Skin epidermis (tissue), 12 donors: ENCODE measurements at regions not wholly inside any gene's neighbourhood (a gene's known extent, or its start where the extent isn't known, plus 50 kb on each side); places are given as distances from the start of the nearest gene placed in this dataset.
A peak's percentile ranks its signal among the peaks of the same experiment; 100 is the strongest.

Experiments
- H3K27ac ChIP-seq, 21 experiments: fragments of 200-600 bp; sonication (generic) in 11 of 21; one replicate each; pipeline ENCODE4 v1.5.0; 2020; ENCODE audit warnings: mild to moderate bottlenecking in 3 of 21, inconsistent platforms in 2 of 21, moderate library complexity in 2 of 21
- H3K4me3 ChIP-seq, 7 experiments: fragments of 200-600 bp; sonication (generic) in 2 of 7; one replicate each; pipeline ENCODE4 v1.5.0; 2020; ENCODE audit warnings: inconsistent platforms in 2 of 7, mild to moderate bottlenecking in 2 of 7, moderate library complexity in 1 of 7

DNA sequence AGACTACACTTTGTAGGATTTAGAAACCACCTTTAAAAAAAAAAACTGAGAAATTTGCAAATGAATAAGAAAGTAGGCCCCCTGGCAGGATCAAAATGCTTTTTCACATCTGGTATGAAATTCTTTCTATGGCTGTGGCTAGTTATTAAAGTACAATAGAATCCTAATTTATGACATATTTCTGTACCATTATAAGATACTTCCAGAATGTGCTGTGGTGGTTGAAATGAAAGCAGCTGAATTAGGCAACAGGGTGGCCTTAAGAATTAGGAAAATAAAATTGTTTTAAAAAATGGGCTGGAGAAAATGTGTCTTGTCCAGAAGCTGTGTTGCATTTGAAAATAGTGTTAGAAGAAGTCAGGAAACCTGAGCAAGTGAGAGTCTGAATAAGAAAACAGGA is 85.9 kb upstream of the PDE3A start:
- H3K27ac ChIP-seq, result peak overlapping the region in 1 of 21 experiments; percentile 18
- no peak overlapping the region for H3K4me3 ChIP-seq

DNA sequence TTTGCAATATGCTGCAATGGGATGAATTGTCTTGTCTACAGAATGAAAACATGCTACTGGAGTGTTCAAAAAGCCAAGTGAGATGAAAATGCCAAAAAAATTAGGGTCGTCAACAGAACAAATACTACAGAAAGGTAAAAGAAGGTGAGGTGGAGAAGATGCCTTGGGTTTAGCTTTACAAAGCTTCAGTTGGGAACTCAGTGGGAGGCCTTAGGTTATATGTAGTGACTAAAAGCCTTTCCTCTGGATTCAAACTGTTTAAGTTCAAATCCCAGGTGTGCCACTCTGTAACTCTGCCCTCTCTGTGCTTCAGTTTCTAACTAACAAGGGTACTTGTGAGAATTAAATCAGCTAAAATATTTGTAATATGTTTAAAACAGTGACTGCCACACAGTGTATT is 84.9 kb upstream of the PDE3A start:
- H3K27ac ChIP-seq, result peak overlapping the region in 1 of 21 experiments; percentile 30
- H3K4me3 ChIP-seq, result no peak overlapping the region

DNA sequence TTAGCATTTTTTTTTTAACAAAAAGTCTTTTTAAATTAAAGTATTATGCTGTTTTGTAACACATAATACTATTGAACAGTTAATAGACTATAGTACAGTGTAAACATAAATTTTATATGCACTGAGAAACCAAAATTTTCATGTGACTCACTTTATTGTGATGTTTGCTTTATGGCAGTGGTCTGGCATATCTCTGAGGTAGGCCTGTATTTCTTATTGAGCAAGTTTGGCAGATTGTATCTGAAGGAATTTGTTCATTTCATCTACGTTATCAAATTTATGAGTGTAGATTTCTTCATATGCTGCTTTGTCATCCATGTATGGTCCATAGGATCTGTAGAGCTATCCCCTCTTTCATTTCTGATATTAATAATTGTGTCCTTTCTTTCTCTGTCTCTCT is 78.8 kb upstream of the PDE3A start:
- H3K27ac ChIP-seq, result no peak overlapping the region
- no peak overlapping the region for H3K4me3 ChIP-seq

DNA sequence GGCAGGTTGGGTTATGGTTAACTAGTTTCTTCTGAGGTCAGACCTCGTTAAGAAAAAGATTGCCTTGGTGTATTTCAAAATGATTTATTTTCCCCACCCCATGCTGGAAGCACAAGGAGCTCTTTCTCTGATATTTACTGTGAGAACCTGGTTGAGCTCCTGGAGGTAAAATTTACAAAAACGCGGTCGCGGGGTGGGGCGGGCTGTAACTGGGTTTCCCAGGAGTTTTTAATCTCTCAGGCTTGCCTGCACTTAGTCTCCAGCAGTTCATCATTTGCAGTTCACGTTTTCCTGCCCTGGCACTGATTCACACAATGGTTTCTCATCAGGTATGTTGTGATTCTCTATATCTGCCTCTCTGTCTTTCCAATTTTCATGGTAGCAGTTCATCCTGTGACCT is 67.9 kb upstream of the PDE3A start:
- no peak overlapping the region for H3K27ac ChIP-seq
- H3K4me3 ChIP-seq, result no peak overlapping the region

DNA sequence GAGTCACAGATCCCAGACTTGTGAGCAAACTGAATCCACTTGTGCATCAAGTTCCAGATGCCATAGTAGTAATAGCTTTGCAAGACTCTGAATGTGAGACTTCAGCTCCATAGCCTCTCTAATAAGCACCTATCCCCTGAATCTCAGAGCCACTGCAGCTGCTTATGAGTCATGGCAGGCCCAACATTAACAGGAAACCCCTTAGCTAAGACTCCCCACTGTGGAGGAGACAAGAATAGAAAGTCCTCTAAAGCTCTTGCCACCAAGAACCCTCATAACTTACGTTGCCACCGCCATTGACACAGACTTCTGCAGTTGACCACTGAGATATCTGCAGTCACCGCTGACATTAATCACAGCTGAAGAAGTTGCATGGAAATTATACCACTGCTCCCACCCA is 62.9 kb upstream of the PDE3A start:
- no peak overlapping the region for H3K4me3 ChIP-seq
- no peak overlapping the region for H3K27ac ChIP-seq

DNA sequence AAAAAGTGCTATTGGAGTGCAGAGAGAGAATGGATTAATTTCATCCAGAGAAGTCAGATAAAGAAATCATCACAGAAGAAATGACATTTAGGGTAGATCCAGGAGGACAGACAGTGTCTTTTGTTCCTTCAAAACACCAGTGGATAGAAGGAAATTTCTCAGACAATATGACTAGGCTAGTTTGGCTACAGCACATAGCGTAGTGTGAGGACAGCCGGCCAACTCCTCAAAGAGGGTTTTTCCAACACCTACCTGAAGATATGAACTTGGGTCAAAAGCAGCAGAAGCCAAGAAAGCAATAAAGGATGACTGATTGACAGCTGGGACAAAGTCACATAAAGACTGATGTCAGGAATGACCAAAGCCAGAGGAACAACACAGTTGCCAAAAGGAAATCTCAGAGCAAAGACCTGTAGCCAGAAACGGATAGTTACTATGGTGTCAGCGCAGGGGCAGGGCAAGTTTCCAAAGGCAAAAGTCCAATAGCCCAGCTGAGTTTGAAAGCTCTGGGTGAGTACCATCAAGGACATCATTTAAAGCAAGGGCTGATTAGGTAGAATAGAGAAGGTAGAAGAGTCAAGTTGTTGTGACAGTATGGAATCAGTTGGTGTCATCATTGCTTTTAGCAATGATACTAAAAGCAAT is 58.7 kb upstream of the PDE3A start:
- H3K4me3 ChIP-seq, result no peak overlapping the region
- H3K27ac ChIP-seq, result no peak overlapping the region

DNA sequence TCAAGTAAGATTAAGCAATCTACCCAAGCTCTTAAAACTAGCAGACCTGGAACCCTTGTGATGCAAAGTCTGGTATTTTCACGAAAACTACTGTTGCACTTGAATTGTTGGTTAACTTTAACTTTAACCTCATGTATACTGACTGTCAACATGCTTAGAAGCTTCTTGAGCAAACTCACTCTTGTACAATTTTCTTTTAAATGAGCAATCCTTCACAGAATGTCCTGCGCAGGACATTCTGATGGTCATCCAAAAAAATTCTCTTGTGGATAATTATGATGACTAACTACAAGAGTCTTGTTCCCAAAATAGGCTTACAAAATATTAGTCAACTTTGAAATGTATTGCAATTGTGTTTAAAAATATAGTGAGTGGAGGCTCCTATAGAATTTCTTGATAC is 54.0 kb upstream of the PDE3A start:
- Histone ChIP-seq H3K4me3 (no peak overlapping the region), H3K27ac (no peak overlapping the region)

DNA sequence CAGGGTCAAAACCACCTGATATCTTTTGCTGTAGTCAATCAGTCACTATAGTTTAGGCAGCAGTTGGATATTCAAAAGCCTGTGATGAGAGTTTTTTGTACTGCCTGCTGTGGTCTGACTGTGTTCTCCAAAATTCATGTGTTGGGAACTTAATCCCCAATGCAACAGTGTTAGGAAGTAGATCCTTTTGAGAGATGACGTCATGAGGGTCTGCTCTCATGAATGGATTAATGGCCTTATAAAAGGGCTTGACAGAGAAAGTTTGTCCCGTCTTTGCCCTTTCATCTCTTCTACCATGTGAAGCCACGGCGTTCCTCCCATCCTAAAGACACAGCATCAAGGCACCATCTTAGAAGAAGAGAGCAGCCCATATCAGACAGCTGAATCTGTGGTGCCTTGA is 50.8 kb upstream of the PDE3A start:
- no peak overlapping the region for H3K27ac ChIP-seq
- H3K4me3 ChIP-seq, result no peak overlapping the region
